NCI-H2196 (cell line): ENCODE measurements at regions not wholly inside any gene's neighbourhood (a gene's known extent, or its start where the extent isn't known, plus 50 kb on each side); places are given as distances from the start of the nearest gene placed in this dataset.
A peak's percentile ranks its signal among the peaks of the same experiment; 100 is the strongest.

Source experiments
- DNase-seq: peaks from one replicate; lab custom pipeline; 2025; ENCODE audit not compliant: unreplicated experiment; lab: John Stamatoyannopoulos, UW

DNA sequence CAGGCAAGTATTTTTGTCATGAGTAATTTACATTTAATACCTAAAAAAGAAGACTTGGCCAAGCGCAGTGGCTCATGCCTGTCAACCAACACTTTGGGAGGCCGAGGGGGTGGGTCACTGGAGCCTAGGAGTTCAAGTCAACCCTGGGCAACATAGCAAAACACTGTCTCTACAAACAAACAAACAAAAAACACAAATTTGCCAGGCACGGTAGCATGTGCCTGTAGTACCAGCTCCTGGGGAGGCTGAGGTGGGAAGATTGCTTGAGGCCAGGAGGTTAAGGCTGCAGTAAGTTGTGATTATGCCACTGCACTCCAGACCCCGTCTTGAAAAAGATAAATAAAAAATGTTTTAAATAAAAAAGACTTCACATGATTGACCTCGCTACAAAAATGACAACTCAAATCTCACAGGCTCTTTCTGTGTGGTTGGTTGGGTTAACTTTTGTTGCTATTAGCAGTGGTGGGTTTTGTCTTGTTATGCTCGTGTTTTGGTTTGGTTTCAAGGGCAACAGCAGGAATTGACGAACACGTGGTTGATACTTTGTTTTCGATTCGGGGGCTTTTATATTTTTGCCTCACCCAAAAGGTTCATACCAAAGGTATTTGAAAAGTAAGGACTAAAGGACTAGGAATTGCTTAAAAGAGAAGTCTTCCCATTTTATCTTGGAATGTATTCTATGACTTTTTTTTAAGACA is 227.2 kb upstream of the MKLN1 start:
- DNase-seq: no peak

GRCh38 chr7:131103997-131104396 is 223.7 kb upstream of the MKLN1 start:
- DNase-seq: no peak

DNA sequence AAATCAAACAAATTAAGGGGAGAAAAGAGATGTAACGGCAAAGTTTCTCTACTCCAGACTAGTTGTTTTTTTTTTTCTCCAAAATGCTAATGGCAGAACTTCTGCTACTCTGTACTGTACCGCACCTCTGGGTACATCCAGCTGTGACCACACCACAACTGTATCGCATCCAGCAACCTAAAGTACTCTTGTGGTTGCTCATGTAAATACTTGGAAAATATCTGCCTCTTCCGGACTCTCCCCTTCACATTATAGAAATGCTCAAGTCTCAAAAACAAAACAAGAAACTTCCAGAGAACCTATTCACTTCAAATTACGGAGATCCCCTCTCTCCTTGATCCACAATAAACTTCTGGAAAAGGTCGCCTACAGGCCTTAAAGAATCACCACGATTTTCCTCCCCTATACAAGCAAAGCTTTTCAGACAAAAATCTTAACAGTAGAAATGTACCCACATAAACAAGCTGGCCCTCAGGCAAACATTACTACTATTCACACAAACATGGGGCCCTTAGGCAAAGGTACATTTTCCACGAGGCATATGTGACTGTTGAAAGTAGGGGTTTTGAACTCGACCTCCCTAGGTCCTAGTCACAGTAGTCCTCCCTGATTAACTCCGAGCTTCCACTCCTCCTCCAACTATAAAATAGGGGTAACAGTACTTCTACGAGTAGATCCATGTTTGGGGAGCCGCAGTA is 222.9 kb upstream of the MKLN1 start:
- DNase-seq: no peak

- no peak for DNase-seq
These were observed 222.3 kb upstream of the MKLN1 start for GRCh38 chr7:131105294-131105798.

DNA sequence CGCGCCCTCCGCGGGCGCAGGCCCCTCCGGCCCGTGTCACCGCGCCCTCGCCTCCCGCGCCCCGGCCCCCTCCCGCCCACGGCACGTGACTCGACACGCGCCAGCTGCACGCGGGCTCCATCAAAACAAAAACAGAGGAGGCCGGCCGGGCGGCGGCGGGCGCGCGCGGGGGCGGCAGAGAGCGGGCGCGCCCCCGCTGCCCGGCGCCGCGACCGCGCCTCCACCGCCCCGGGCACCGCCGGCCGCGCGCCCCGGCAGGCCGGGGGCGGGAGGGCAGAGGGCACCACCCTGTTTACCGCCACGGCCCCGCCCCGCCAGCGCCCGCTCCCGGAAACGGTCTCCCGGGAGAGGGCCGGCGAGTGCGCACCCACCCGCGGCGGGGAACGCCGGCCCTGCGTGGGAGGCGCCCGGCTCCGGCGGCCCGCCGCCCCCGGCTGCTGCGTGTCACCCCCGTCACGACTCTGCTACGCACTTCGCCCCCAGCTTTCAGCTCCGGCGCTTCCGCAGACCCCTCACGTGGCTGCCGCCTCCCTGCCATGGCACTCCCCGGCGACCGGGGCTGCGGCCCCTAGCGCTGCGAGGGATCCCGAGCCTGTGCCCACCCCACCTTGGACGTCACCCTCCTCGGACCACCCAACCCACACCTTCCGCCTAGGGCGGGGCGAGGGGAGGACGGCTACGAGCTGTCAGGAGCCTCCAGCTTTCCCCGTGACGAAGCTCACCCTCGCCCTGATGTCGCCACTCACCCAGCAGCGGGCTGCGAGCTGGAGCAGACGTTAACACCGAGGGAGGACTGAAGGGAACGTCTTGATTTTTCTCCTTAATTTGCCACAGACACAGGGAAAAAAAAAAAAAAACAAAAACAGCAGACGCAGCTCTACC is 221.6 kb upstream of the MKLN1 start:
- DNase-seq: peak; percentile 69

DNA sequence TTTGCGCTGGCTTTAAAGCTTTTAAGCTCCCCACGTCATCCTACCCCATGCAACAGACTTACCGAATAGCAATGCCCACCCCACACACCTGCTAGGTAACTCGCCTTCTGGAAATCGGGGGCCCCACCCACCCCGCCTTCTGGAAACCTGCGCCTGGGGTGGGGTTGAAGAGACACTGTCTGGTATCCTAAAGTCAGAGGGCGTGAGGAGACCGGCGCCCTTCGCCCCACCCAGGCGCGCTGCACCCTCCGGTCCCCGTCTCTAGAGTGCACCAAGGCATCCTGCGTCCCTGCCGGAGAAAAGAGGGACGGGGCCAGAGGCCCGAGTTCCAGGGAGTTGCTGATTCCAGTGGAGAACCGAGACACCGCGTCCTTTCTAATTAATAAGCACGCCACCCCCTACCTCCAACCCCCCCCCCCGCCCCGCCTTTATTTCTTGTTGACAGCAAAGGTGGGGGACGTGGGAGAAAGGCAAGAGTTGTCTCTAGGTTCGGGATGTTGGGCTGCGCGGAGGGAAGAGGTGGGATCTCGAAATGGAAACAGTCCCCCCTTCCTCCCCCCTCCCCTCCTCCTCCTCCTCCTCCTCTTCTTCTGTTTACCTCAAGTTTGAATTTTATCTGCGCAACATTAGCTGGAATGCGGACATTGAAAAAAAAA is 220.9 kb upstream of the MKLN1 start:
- DNase-seq: peak; percentile 36

DNA sequence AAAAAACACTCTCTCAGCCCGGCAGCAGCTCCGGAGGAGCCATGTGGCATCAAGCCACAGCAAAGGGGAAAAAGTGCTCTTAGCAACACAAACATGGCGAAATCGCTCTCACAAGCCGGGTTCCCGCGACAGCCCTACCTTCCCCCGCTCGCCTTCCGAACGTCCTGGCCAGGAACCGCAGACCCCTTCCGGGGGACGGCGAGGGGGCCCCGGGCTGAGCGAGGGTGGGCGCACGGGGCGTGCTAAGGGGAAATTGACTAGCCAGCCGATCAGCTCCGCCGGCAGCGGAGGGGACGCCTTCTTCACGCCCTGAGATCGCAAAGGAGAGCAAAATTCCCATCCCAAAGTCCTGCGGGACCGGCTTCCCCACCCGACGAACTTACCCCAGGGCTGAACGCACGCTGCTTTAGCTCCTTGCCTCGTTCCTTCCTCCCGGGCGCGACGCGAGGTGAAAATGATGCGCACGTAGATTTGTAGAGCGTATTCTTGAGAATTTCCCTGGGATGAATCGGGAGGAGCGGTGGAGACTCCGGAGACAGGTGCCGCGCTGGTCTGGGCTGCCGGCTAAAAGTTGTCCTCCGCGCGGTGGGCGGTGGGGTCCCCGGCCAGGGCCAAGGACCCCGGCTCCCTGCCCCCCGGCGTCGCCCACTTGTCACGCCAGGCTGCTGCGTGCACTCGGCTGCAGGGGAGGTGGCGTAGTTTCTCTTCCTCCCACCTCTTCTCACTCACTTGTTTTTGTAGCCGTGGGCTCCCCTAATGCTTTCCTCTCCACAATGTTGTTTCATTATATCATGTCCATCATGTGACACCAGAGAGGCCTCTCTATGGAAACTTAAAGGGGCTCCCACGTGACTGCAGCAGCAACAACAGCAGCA is 220.1 kb upstream of the MKLN1 start:
- peak; percentile 68 for DNase-seq

DNA sequence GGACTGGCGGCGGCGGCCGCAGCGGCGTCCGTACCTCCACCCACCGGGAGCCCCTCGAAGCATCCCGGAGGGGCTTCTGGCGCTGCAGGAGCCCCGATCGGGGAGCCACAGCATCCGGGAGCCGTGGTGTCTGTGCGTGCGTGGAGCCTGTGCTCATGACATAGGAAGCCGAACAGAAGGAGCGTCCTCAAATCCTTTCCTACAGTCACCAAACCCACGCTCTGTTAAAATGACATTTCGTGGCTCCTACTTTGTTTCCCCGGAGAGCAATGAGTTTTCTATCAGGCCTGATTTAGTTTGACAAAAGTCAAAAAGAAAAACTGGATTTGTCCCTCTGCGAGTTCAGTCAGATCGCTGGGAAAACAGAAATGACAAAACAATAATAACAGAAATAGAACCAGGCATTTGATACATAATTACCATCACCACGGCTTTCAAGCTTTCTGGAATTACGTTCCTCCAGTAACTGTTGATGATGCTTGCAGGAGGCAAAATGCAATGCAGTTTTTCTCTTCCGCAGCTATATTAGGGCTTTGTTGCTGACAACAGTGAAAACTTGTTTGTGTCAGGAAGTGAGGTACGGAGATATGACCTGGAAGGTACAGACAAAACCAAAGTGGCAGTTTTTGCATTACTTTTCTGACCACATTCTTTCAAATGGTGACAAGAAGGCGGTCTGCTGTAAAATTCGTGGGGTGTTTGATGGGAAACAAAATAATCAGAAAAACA is 219.3 kb upstream of the MKLN1 start:
- DNase-seq: no peak

GRCh38 chr7:131109011-131109758 is 218.5 kb upstream of the MKLN1 start:
- DNase-seq: no peak

DNA sequence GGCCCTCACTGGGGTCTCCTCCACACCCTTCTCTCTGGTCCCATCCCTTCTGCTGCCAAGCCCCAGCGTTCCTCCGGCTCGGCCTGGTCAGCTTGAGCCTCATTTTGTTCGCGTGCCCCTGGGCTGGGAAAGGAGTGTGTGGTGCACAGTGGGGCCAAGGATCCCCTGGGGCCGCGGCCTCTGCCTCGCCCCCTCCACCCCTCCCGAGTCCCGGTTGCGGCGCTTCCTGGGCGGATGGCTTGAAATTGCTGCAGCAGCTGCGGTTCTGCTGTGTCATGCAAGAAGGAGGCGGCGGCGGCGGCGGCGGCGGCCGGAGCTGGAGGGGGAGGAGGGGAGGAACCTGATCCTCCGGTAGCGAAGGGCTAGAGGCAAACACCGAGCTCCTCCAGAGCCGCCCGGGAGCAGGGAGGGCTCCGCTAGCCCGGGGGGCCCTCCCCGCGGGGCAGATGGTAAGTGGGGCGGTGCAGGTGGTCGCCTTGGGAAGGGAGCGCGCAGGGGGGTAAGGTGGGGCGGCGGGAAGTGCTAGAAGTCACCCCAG is 217.8 kb upstream of the MKLN1 start:
- DNase-seq: peak; percentile 61

GRCh38 chr7:131110297-131111080 is 217.2 kb upstream of the MKLN1 start:
- DNase-seq: peak; percentile 14

DNA sequence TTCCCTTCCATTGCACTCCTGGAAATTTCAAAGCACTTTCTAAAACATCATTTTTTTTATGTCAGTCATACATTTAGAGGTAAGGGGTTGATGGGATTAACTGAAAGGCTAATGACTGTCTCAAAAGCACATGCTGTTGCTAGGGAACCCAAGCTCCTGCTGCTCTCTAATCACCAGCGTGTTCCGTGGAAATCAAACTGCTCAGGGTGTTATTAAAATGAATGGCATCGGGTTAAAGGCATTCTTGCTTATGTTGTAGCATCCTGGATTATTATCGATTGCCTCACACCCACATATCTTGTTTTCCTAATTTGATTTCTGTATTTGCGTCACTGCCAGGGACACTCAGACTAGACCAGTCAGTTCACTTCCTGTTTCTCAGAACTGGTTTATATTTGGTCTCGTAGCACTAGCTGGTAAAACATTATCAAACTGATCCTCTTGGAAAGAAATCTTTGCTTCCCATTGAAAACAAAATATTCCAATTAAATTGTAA is 216.5 kb upstream of the MKLN1 start:
- DNase-seq: peak; percentile 36

GRCh38 chr7:131111792-131112191 is 215.9 kb upstream of the MKLN1 start:
- no peak for DNase-seq

DNA sequence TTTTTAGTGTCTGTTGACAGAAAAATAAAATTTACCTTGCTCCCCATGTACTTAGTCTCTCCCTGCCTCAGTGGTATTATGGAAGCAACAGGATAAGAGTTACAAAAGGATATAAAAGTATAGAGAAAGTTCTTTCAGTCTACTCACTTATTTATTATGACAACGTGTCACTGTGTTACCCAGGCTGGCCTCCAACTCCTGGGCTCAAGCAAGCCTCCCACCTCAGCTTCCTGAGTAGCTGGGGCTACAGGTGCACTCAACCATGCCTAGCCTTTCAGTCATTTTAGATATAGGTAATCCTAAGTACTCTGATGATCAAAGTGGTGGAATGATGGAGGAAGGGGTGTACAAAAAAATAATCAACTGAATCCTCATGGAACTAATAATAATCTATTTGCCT is 215.2 kb upstream of the MKLN1 start:
- DNase-seq: no peak

- no peak for DNase-seq
These were observed 212.3 kb upstream of the MKLN1 start for GRCh38 chr7:131115340-131115739.

- no peak for DNase-seq
These were observed 210.2 kb upstream of the MKLN1 start for GRCh38 chr7:131117439-131117838.

- no peak for DNase-seq
These were observed 208.3 kb upstream of the MKLN1 start for GRCh38 chr7:131119381-131119780.
